Testis (tissue), 2 donors: ENCODE measurements at regions not wholly inside any gene's neighbourhood (a gene's known extent, or its start where the extent isn't known, plus 50 kb on each side); places are given as distances from the start of the nearest gene placed in this dataset.
"Not testable (repeated sequence)": the region's sequence is repeated elsewhere in the genome, so short reads cannot be mapped to it uniquely, and the experiment has no call there.

Source experiments
- DNase-seq: peaks from one replicate; pipeline ENCODE4 v3.0.0-alpha.2; 2019
- H3K27ac ChIP-seq, 2 donors: fragments of 200-600 bp; sonication (generic); one replicate each; pipeline ENCODE4 v1.5.1; 2019
- H3K27me3 ChIP-seq: fragments of 200-600 bp; sonication (generic); one replicate; pipeline ENCODE4 v1.5.1; 2019
- H3K36me3 ChIP-seq: fragments of 200-600 bp; sonication (generic); one replicate; pipeline ENCODE4 v1.5.1; 2017; ENCODE audit warnings: low read depth; ENCODE audit errors: missing control alignments
- H3K4me1 ChIP-seq: fragments of 200-600 bp; sonication (generic); one replicate; pipeline ENCODE4 v1.5.1; 2019
- H3K4me3 ChIP-seq, 2 donors: fragments of 200-600 bp; sonication (generic); one replicate each; pipeline ENCODE4 v1.5.1; 2017 to 2019
- H3K9me3 ChIP-seq: fragments of 200-600 bp; sonication (generic); one replicate; pipeline ENCODE4 v1.5.1; 2017
- POLR2A ChIP-seq: fragments of 450-650 bp; IDR thresholded peaks from one replicate; pipeline ENCODE4 v1.6.1; 2017; ENCODE audit warnings: antibody characterized with exemption, mild to moderate bottlenecking, moderate library complexity
- WGBS, 2 donors: methylation state at CpG; one replicate each; pipeline ENCODE4 v1.1.5; 2018; 5-methylcytosine and 5-hydroxymethylcytosine counted together
- intact Hi-C: fragments of 100-400 bp; cut with DNase I; formaldehyde crosslinking; loops from one replicate; pipeline ENCODE4 v1.15.1; 2023; ENCODE audit warnings: low total_unique reads
- TF ChIP-seq, protein P1 (sequence below), 3 experiments: fragments of 450-650 bp in 2 of 3; fragments of 200-600 bp in 1 of 3; sonication (generic) in 1 of 3; IDR thresholded peaks; one replicate each; pipeline ENCODE4 v1.5.1; 2016 to 2019; ENCODE audit warnings: antibody characterized with exemption in 3 of 3, mild to moderate bottlenecking in 2 of 3, moderate library complexity in 1 of 3

DNA sequence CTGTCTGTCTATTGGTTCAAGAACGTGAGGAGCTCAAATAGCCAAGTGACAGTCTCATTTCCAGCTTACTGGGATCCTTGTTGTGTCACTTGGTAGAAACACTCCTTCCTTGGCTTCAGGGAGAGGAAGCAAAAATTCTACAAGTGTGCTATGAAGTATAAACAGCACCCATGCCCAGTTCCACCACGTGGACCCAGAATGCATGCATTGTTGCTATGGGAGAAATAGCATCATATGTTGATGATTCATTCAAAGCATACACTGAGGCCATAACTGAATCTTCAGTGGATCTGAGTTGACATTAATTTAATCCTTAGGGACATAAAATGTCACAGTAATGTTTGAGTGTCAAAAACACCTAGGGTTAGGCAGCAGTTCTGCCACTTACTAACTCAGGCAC lies 199.0 kb upstream of the RXFP2 start:
- TF ChIP-seq, protein P1, sequence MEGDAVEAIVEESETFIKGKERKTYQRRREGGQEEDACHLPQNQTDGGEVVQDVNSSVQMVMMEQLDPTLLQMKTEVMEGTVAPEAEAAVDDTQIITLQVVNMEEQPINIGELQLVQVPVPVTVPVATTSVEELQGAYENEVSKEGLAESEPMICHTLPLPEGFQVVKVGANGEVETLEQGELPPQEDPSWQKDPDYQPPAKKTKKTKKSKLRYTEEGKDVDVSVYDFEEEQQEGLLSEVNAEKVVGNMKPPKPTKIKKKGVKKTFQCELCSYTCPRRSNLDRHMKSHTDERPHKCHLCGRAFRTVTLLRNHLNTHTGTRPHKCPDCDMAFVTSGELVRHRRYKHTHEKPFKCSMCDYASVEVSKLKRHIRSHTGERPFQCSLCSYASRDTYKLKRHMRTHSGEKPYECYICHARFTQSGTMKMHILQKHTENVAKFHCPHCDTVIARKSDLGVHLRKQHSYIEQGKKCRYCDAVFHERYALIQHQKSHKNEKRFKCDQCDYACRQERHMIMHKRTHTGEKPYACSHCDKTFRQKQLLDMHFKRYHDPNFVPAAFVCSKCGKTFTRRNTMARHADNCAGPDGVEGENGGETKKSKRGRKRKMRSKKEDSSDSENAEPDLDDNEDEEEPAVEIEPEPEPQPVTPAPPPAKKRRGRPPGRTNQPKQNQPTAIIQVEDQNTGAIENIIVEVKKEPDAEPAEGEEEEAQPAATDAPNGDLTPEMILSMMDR (IDR thresholded peaks at IDR 0.05), result no peak
- TF ChIP-seq POLR2A, result no peak
- 78 to 95% methylated on average over 2 of the region's 2 CpGs for WGBS, 2 donors
- intact Hi-C loops, result no loop called here
- Histone ChIP-seq H3K4me3 (no peak overlapping the region), H3K9me3 (no peaks in the 10 kb centered on the region), H3K27me3 (no peaks in the 10 kb centered on the region), H3K27ac (no peak overlapping the region), H3K4me1 (no peaks in the 10 kb centered on the region), H3K36me3 (no peaks in the 10 kb centered on the region)
- DNase-seq, result no peak

GRCh38 chr13:31543190-31543589 lies 196.1 kb upstream of the RXFP2 start:
- Histone ChIP-seq H3K4me3 (no peak overlapping the region), H3K27ac (no peak overlapping the region), H3K36me3 (no peaks in the 10 kb centered on the region), H3K27me3 (no peaks in the 10 kb centered on the region), H3K9me3 (no peaks in the 10 kb centered on the region), H3K4me1 (no peaks in the 10 kb centered on the region)
- DNase-seq, result no peak
- intact Hi-C loops, result no loop called here
- TF ChIP-seq, protein P1 (IDR thresholded peaks at IDR 0.05), result no peak
- TF ChIP-seq POLR2A, result no peak

GRCh38 chr13:31545616-31546015 lies 193.7 kb upstream of the RXFP2 start:
- no peak for TF ChIP-seq POLR2A
- TF ChIP-seq, protein P1 (IDR thresholded peaks at IDR 0.05), result no peak
- no peaks in the 10 kb centered on the region for H3K9me3 ChIP-seq
- H3K27me3 ChIP-seq, result no peaks in the 10 kb centered on the region
- H3K27ac ChIP-seq, result no peak overlapping the region
- 38 to 47% methylated on average over 3 of the region's 3 CpGs for WGBS, 2 donors
- DNase-seq, result no peak
- intact Hi-C loops, result no loop called here
- no peaks in the 10 kb centered on the region for H3K36me3 ChIP-seq
- H3K4me1 ChIP-seq, result no peaks in the 10 kb centered on the region
- H3K4me3 ChIP-seq, result no peak overlapping the region

- Histone ChIP-seq H3K27ac (no peak overlapping the region), H3K4me3 (no peak overlapping the region), H3K27me3 (no peaks in the 10 kb centered on the region), H3K9me3 (no peaks in the 10 kb centered on the region), H3K36me3 (no peaks in the 10 kb centered on the region), H3K4me1 (no peaks in the 10 kb centered on the region)
- TF ChIP-seq, protein P1 (IDR thresholded peaks at IDR 0.05), result no peak
- TF ChIP-seq POLR2A, result no peak
- intact Hi-C loops, result no loop called here
- DNase-seq, result no peak
- 59 to 67% methylated on average over 5 of the region's 5 CpGs for WGBS, 2 donors
These were observed 182.9 kb upstream of the RXFP2 start for GRCh38 chr13:31556376-31556775.

- H3K4me1 ChIP-seq, H3K9me3 ChIP-seq, intact Hi-C loops, H3K27me3 ChIP-seq, H3K4me3 ChIP-seq, H3K36me3 ChIP-seq, H3K27ac ChIP-seq, DNase-seq: not testable (repeated sequence)
- 94% methylated on average over 9 of the region's 9 CpGs for WGBS, 2 donors
These were observed 155.1 kb upstream of the RXFP2 start for GRCh38 chr13:31584221-31584620.
